ENCODE measurements at regions not wholly inside any gene's neighbourhood (a gene's known extent, or its start where the extent isn't known, plus 50 kb on each side); places are given as distances from the start of the nearest gene placed in this dataset.

DNA sequence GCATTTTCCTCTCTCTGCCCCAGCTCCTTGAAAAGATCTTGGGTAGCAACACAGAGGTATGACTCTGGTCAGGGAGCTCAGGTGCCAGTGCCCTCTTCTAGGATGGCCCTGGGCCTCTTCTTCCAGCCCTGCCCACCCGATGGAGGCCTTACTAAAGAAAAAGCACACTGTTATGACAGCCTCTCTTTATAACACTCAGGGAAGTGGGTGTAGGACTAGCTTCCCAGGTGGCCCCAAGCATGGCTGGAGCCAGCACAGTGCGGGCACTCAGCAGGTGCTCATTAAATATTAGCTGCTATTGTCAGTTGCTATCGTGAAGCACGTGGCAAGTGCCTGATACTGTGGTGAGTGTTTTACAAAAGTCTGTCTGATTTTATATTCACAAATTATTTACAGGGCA, 127.2 kb upstream of the B3GAT1 start:
- no peak overlapping the region for H2BK12ac ChIP-seq (ENCODE audit: insufficient read length, low read depth, low read length)
- H4K91ac ChIP-seq (ENCODE audit: insufficient read length, low read depth, low read length), result no peak overlapping the region
- no peak overlapping the region for H4K8ac ChIP-seq (replicated peaks; ENCODE audit: insufficient read length, low read depth, low read length)
- no CpG with 5 or more reads among the region's 4 CpGs for WGBS (ENCODE audit: extremely low coverage, insufficient read length, low lambda C conversion rate)
- peaks cover 22 to 24% of the 10 kb centered on the region in 2 experiments for H3K4me1 Mint-ChIP-seq
- H3K56ac ChIP-seq (ENCODE audit: insufficient read length, low read depth, low read length), result no peak overlapping the region
- no peak overlapping the region for H4K5ac ChIP-seq (ENCODE audit: insufficient read length, low read depth, low read length)
- no peak overlapping the region for H3K4ac ChIP-seq (ENCODE audit: low read depth, low read length)
- H3K4me1 ChIP-seq (ENCODE audit: insufficient read depth, low read length), result no peaks in the 10 kb centered on the region; the same call in 1 of the 2 replicates
- no peak overlapping the region for H3K4me3 Mint-ChIP-seq
- no peak overlapping the region for H3K14ac ChIP-seq (ENCODE audit: insufficient read depth, low read length)
- H3K79me1 ChIP-seq (ENCODE audit: insufficient read depth, low read depth, low read length, poor library complexity, severe bottlenecking), result no peaks in the 10 kb centered on the region
- H3K27ac Mint-ChIP-seq, result no peak overlapping the region
- H3K4me2 ChIP-seq (ENCODE audit: insufficient read depth, insufficient read length, low read length), result no peak overlapping the region
- H3K36me3 Mint-ChIP-seq (ENCODE audit: insufficient read depth in 1 of 3, low read depth in 3 of 3), result peaks cover 0 to 3% (median 3%) of the 10 kb centered on the region in 3 experiments; a peak in 3 of 7 replicates
- no peak overlapping the region for H2AK5ac ChIP-seq (ENCODE audit: insufficient read length, low read length)
- H3K23me2 ChIP-seq (ENCODE audit: insufficient read length, low read depth, low read length, poor library complexity, severe bottlenecking), result no peaks in the 10 kb centered on the region
- H4K20me1 ChIP-seq (ENCODE audit: control insufficient read depth, insufficient read depth, insufficient read length), result no peaks in the 10 kb centered on the region
- H2AFZ ChIP-seq (ENCODE audit: low read length), result no peak overlapping the region
- H3K9me3 Mint-ChIP-seq, result peaks cover 3 to 6% of the 10 kb centered on the region in 2 experiments; a peak in 4 of 5 replicates
- H3K27me3 Mint-ChIP-seq (ENCODE audit: low read depth), result peaks cover 12% of the 10 kb centered on the region
- H3T11ph ChIP-seq (ENCODE audit: low read length), result no peak overlapping the region
- H3K18ac ChIP-seq (ENCODE audit: insufficient read length, low read depth, low read length), result no peak overlapping the region
- no peak overlapping the region for H3K23ac ChIP-seq (ENCODE audit: insufficient read length, low read depth, low read length)
- no peak for TF ChIP-seq CTCF (conservative IDR thresholded peaks at IDR 0.05)
- H2BK20ac ChIP-seq (ENCODE audit: low read depth, low read length, poor library complexity, severe bottlenecking), result no peak overlapping the region
- H3K27me3 ChIP-seq (ENCODE audit: insufficient read depth, low read length), result no peaks in the 10 kb centered on the region; the same call in 1 of the 2 replicates
- no peaks in the 10 kb centered on the region for H3K79me2 ChIP-seq (ENCODE audit: insufficient read depth, low read length)
- no peak overlapping the region for H2BK5ac ChIP-seq (ENCODE audit: insufficient read length, low read length)
- no peak overlapping the region for H2BK15ac ChIP-seq (ENCODE audit: low read depth, low read length)
- H3K27ac ChIP-seq (ENCODE audit: insufficient read length, low read depth, low read length), result no peak overlapping the region
- no peak overlapping the region for H3K9ac ChIP-seq (ENCODE audit: extremely low read depth, insufficient read length, low read length)
- H3K9me3 ChIP-seq (ENCODE audit: control insufficient read depth, low read depth, low read length), result no peaks in the 10 kb centered on the region
- no peak overlapping the region for H2BK120ac ChIP-seq (ENCODE audit: low read depth, low read length, poor library complexity, severe bottlenecking)
- DNase-seq, result no peak
